Neuronal stem cell (in vitro differentiated cells): ENCODE measurements at regions not wholly inside any gene's neighbourhood (a gene's known extent, or its start where the extent isn't known, plus 50 kb on each side); places are given as distances from the start of the nearest gene placed in this dataset.

Experiments
- DNase-seq: peaks from one replicate; pipeline ENCODE4 v3.0.0-alpha.2; 2013; ENCODE audit warnings: low spot score
- H2AFZ ChIP-seq: one replicate; pipeline ENCODE4 v1.6.1; 2013; ENCODE audit warnings: mild to moderate bottlenecking, low read length, inconsistent platforms
- H2AK5ac ChIP-seq: 2 replicates; pipeline ENCODE4 v1.6.1; 2013; ENCODE audit warnings: low read depth, mild to moderate bottlenecking, inconsistent platforms, low read length, moderate library complexity, mixed read lengths
- H2BK120ac ChIP-seq: 2 replicates; pipeline ENCODE4 v1.6.1; 2013; ENCODE audit warnings: low read depth, mild to moderate bottlenecking, inconsistent platforms, low read length, moderate library complexity, mixed read lengths
- H2BK12ac ChIP-seq: one replicate; pipeline ENCODE4 v1.6.1; 2013; ENCODE audit warnings: low read length, inconsistent platforms
- H2BK15ac ChIP-seq: 2 replicates; pipeline ENCODE4 v1.6.1; 2013; ENCODE audit warnings: mild to moderate bottlenecking, low read length, inconsistent platforms, mixed read lengths
- H2BK5ac ChIP-seq: one replicate; pipeline ENCODE4 v1.6.1; 2013; ENCODE audit warnings: inconsistent platforms, mild to moderate bottlenecking, low read length, moderate library complexity
- H3K14ac ChIP-seq: one replicate; pipeline ENCODE4 v1.6.1; 2013; ENCODE audit warnings: low read length, inconsistent platforms
- H3K18ac ChIP-seq: 2 replicates; pipeline ENCODE4 v1.6.1; 2013; ENCODE audit warnings: low read length, inconsistent platforms
- H3K23ac ChIP-seq: 2 replicates; pipeline ENCODE4 v1.6.1; 2013; ENCODE audit warnings: low read depth, mild to moderate bottlenecking, mixed read lengths, low read length, inconsistent platforms; ENCODE audit not compliant: poor library complexity
- H3K27ac ChIP-seq: replicated peaks from 3 replicates; pipeline ENCODE4 v1.5.1; 2013; ENCODE audit warnings: low read length, inconsistent platforms
- H3K27me3 ChIP-seq, 3 experiments: 2 replicates each; pipeline ENCODE4 v1.6.1; 2013; ENCODE audit warnings: low read length in 3 of 3, mild to moderate bottlenecking in 2 of 3, inconsistent platforms in 1 of 3, low read depth in 1 of 3, mixed read lengths in 1 of 3, moderate library complexity in 1 of 3; ENCODE audit not compliant: control insufficient read depth in 3 of 3, insufficient read depth in 3 of 3
- H3K36me3 ChIP-seq, 2 donors: replicated peaks in 1 of 2; 2 replicates each; pipeline ENCODE4 v1.6.1; 2013; ENCODE audit warnings: low read length in 2 of 2; ENCODE audit not compliant: control insufficient read depth in 2 of 2, insufficient read depth in 2 of 2
- H3K4ac ChIP-seq: 2 replicates; pipeline ENCODE4 v1.6.1; 2013; ENCODE audit warnings: inconsistent platforms, mild to moderate bottlenecking, low read length, moderate library complexity
- H3K4me1 ChIP-seq, 2 donors: 1 replicate in 1 of 2; 2 replicates in 1 of 2; pipeline ENCODE4 v1.6.1; 2013; ENCODE audit warnings: low read length in 2 of 2, low read depth in 1 of 2; ENCODE audit not compliant: control insufficient read depth in 2 of 2, insufficient read depth in 1 of 2
- H3K4me2 ChIP-seq: one replicate; pipeline ENCODE4 v1.6.1; 2013; ENCODE audit warnings: mild to moderate bottlenecking, low read length, inconsistent platforms; ENCODE audit not compliant: insufficient read depth, poor library complexity, severe bottlenecking
- H3K4me3 ChIP-seq, 2 donors: 2 replicates each; pipeline ENCODE4 v1.5.1; 2013; ENCODE audit warnings: low read length in 2 of 2, mild to moderate bottlenecking in 2 of 2, inconsistent platforms in 1 of 2, moderate library complexity in 1 of 2
- H3K79me1 ChIP-seq: one replicate; pipeline ENCODE4 v1.6.1; 2013; ENCODE audit warnings: low read depth, mild to moderate bottlenecking, inconsistent platforms, low read length, moderate library complexity
- H3K9ac ChIP-seq: one replicate; pipeline ENCODE4 v1.6.1; 2013; ENCODE audit warnings: mild to moderate bottlenecking, low read depth, low read length, inconsistent platforms; ENCODE audit not compliant: poor library complexity
- H3K9me3 ChIP-seq, 2 donors: replicated peaks in 1 of 2; 2 replicates each; pipeline versions ENCODE3 to v1.6.1; 2013; ENCODE audit warnings: low read length in 2 of 2, mild to moderate bottlenecking in 2 of 2, inconsistent platforms in 1 of 2, low read depth in 1 of 2, mixed read lengths in 1 of 2, moderate library complexity in 1 of 2; ENCODE audit not compliant: control insufficient read depth in 2 of 2, insufficient read depth in 1 of 2
- H4K8ac ChIP-seq: one replicate; pipeline ENCODE4 v1.6.1; 2013; ENCODE audit warnings: low read depth, mild to moderate bottlenecking, inconsistent platforms, low read length, moderate library complexity
- H4K91ac ChIP-seq: one replicate; pipeline ENCODE4 v1.6.1; 2013; ENCODE audit warnings: low read length, low read depth, mild to moderate bottlenecking, inconsistent platforms; ENCODE audit not compliant: poor library complexity
- WGBS, 2 donors: extraction: QIAGEN DNeasy Blood & Tissue Kit; methylation state at CpG; one replicate each; pipeline ENCODE4 v1.1.7; 2013; ENCODE audit warnings: missing lambda C conversion rate in 2 of 2, mixed read lengths in 1 of 2; ENCODE audit not compliant: insufficient read length in 2 of 2, insufficient replicate concordance in 1 of 2; ENCODE audit errors: extremely low coverage in 2 of 2; 5-methylcytosine and 5-hydroxymethylcytosine counted together

DNA sequence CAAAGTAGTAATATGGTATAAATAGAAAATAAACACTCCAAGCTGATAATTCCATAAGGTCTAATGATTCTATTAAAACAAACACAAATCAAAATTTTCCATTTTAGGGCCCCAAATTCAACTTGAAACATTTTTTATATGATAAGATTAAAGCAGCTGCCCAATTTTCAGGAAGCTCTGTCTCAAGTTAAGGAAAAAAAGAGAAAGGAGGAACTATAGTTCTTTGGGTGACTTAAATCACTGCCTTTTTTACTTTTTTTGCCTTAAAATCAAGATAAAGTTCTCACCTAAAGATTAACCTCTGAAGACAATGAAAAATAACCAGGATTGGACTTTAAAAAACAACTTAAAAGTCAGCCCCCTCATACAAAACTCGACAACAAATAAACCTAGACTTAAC, 76.0 kb upstream of the IFNE start:
- Histone ChIP-seq H3K4me2 (no peak overlapping the region), H3K4me1 (peaks cover 0 to 2% of the 10 kb centered on the region in 2 donors), H3K14ac (no peak overlapping the region), H3K9ac (no peak overlapping the region), H2BK120ac (no peak overlapping the region), H3K18ac (no peak overlapping the region), H3K23ac (no peak overlapping the region), H3K4ac (no peak overlapping the region), H3K27ac (no peak overlapping the region), H4K91ac (no peak overlapping the region), H3K9me3 (no peaks in the 10 kb centered on the region), H4K8ac (no peak overlapping the region), H2AK5ac (no peak overlapping the region), H3K36me3 (no peaks in the 10 kb centered on the region), H2AFZ (no peak overlapping the region), H3K4me3 (no peak overlapping the region), H2BK15ac (no peak overlapping the region), H3K79me1 (no peaks in the 10 kb centered on the region), H2BK12ac (no peak overlapping the region), H2BK5ac (no peak overlapping the region), H3K27me3 (peaks cover 5 to 59% (median 23%) of the 10 kb centered on the region in 3 experiments)
- WGBS, 2 donors, result no CpG with 5 or more reads among the region's 1 CpG
- DNase-seq, result no peak

DNA sequence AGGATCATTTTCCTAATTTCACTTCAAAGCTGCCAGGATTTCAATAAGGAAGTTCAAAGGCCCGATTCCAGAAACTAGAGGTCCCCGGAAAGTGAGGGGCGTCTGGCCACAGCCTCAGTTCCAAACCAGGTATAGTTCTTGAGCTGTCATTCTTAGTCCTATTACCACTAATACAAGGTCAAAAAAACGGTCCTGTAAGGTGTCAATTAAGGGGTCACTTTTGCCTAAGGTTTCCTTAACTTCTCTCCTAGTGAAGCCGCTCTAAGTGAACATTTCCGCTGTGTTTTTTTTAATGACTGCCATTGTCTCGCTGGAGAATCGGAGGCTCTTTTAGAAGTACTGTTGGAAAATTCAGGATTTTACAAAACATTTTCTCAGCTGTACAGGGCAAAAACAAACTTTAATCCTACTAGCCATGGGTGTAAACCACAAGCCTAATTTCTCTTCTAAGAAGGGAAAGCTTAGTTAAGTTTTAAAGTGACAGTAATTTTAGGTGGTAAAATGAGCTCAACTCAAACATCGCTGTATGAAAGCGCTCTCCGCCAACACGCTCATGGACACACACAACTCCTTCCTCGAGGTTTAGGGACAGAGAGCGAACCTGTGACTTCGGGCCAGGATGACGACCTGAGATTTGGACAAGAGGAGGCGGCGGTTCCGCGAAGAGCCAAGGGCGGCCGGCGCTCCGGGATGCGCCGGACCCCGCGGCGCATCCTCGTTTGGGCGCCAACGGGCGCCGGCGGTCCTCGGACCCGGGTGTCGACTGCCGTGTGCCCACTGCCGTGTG, 76.7 kb upstream of the IFNE start:
- no CpG with 5 or more reads among the region's 40 CpGs for WGBS, 2 donors

DNA sequence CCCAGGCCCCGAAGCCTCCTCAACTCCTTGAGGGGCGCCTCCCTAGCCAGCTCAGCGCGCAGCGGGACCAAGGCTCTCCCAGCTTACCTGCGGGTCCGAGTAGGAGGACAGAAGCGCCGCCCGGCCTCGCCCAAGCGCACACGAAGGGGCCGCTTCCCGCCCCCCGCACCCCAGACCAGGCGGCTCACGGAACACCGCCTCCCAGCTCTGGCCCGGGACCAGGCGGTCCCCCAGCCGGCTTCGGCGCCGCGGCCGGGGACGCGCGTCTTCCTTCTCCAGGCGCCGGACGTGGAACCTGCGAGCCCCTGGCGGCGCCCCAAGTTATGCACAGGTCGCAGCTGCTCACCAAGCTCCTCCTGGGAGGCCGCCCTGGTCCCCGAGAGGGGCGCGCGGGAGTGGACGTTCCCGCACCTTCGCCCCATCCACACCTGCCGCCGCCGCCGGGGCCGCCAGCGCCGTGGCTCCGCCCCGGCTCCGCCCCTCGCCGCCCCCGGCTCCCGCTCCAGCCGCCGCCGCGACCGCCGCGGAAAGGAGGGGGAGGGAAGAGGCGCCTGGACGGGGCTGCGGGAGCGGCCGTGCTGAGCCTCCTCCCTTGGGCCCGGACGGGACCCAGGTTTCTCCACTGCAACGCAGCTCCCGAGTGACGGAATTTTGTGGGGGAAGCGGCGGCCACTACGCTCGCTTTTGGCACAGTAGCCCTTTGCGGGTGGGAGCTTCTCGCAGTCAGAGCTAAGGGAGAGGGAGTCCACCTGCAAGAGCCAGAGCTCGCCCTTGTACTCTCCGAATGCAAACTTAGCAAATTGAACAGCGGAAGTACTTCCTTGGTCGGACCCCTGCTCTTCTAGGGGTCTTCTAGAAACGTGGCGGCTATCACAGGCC, 77.5 kb upstream of the IFNE start:
- H2AFZ ChIP-seq, result peak overlapping the region; percentile 95
- H2BK15ac ChIP-seq, result peak overlapping the region; percentile 75
- peak overlapping the region; percentile 46 to 81 for H3K4me3 ChIP-seq
- H3K18ac ChIP-seq, result peak overlapping the region; percentile 92
- H2AK5ac ChIP-seq, result no peak overlapping the region
- H3K27me3 ChIP-seq, result peaks cover 5 to 59% (median 23%) of the 10 kb centered on the region in 3 experiments
- H4K8ac ChIP-seq, result no peak overlapping the region
- no peak overlapping the region for H2BK5ac ChIP-seq
- H3K14ac ChIP-seq, result no peak overlapping the region
- WGBS, 2 donors, result no CpG with 5 or more reads among the region's 88 CpGs
- no peak overlapping the region for H3K27ac ChIP-seq
- no peaks in the 10 kb centered on the region for H3K79me1 ChIP-seq
- peak; percentile 48 for DNase-seq
- H3K4me1 ChIP-seq, result peaks cover 0 to 2% of the 10 kb centered on the region in 2 donors
- H2BK120ac ChIP-seq, result no peak overlapping the region
- peak overlapping the region; percentile 85 for H3K23ac ChIP-seq
- H3K4ac ChIP-seq, result no peak overlapping the region
- peak overlapping the region; percentile 81 for H3K9ac ChIP-seq
- H4K91ac ChIP-seq, result no peak overlapping the region
- peak overlapping the region; percentile 41 for H2BK12ac ChIP-seq
- peak overlapping the region; percentile 93 for H3K4me2 ChIP-seq
- no peaks in the 10 kb centered on the region for H3K36me3 ChIP-seq
- no peaks in the 10 kb centered on the region for H3K9me3 ChIP-seq

More for the DNA sequence above, 76.7 kb upstream of the IFNE start:
- H2BK5ac ChIP-seq, result no peak overlapping the region
- no peak overlapping the region for H4K8ac ChIP-seq
- peak overlapping the region; percentile 46 to 81 for H3K4me3 ChIP-seq
- no peak overlapping the region for H3K14ac ChIP-seq
- peak overlapping the region; percentile 80 for H3K23ac ChIP-seq
- peak overlapping the region; percentile 75 for H2BK15ac ChIP-seq
- no peak overlapping the region for H2BK12ac ChIP-seq
- H3K4ac ChIP-seq, result no peak overlapping the region
- H2BK120ac ChIP-seq, result no peak overlapping the region
- no peaks in the 10 kb centered on the region for H3K79me1 ChIP-seq
- H3K4me1 ChIP-seq, result peaks cover 0 to 2% of the 10 kb centered on the region in 2 donors
- peak overlapping the region; percentile 95 for H2AFZ ChIP-seq
- no peak overlapping the region for H2AK5ac ChIP-seq
- peak overlapping the region; percentile 93 for H3K4me2 ChIP-seq
- H3K36me3 ChIP-seq, result no peaks in the 10 kb centered on the region
- no peaks in the 10 kb centered on the region for H3K9me3 ChIP-seq
- peaks cover 5 to 59% (median 23%) of the 10 kb centered on the region in 3 experiments for H3K27me3 ChIP-seq
- peak; percentile 9 for DNase-seq
- no peak overlapping the region for H4K91ac ChIP-seq
- no peak overlapping the region for H3K27ac ChIP-seq
- no peak overlapping the region for H3K9ac ChIP-seq
- H3K18ac ChIP-seq, result peak overlapping the region; percentile 92

DNA sequence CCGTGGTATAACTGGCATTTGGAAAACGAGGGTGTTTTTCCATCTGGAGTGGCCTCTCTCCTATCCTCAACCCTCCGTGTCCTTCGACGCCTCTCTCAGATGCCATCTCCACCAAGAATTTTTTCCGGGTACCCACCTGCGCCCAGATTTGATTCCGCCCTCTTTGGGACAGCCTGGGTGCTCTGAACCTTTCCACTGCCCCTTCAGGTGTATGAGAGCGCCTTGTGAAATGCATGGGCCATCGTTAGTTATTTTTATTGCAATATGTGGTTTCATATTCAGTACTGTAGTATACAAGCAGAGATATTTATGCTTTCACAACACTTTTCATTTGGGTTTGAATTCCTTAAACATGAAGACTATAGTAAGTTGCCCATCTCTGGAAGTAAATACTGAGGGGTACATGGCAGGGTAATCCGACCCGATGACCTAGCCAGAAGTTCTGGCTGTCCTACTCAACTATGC, 78.2 kb upstream of the IFNE start:
- no peaks in the 10 kb centered on the region for H3K79me1 ChIP-seq
- peak overlapping the region; percentile 48 for H3K18ac ChIP-seq
- H3K36me3 ChIP-seq, result no peaks in the 10 kb centered on the region
- no peak overlapping the region for H3K14ac ChIP-seq
- peak overlapping the region; percentile 95 for H2AFZ ChIP-seq
- H4K91ac ChIP-seq, result no peak overlapping the region
- no peak overlapping the region for H2AK5ac ChIP-seq
- no peak overlapping the region for H2BK5ac ChIP-seq
- H3K23ac ChIP-seq, result no peak overlapping the region
- no peak for DNase-seq
- H3K9ac ChIP-seq, result no peak overlapping the region
- no peak overlapping the region for H3K27ac ChIP-seq
- H3K4me3 ChIP-seq, result peak overlapping the region in 1 of 2 donors; percentile 46
- H2BK12ac ChIP-seq, result no peak overlapping the region
- H3K27me3 ChIP-seq, result peaks cover 5 to 55% (median 23%) of the 10 kb centered on the region in 3 experiments
- no peaks in the 10 kb centered on the region for H3K9me3 ChIP-seq
- H3K4me1 ChIP-seq, result peaks cover 0 to 2% of the 10 kb centered on the region in 2 donors
- no CpG with 5 or more reads among the region's 12 CpGs for WGBS, 2 donors
- H2BK120ac ChIP-seq, result no peak overlapping the region
- no peak overlapping the region for H2BK15ac ChIP-seq
- H3K4ac ChIP-seq, result no peak overlapping the region
- H3K4me2 ChIP-seq, result peak overlapping the region; percentile 93
- no peak overlapping the region for H4K8ac ChIP-seq
